HL-60 (cell line): ENCODE measurements at regions not wholly inside any gene's neighbourhood (a gene's known extent, or its start where the extent isn't known, plus 50 kb on each side); places are given as distances from the start of the nearest gene placed in this dataset.

Source experiments
- CTCF ChIP-seq: IDR thresholded peaks from one replicate; pipeline ENCODE4 v1.5.1; 2011; ENCODE audit warnings: low read length, control low read depth, inconsistent platforms; ENCODE audit not compliant: insufficient read depth
- REST ChIP-seq: IDR thresholded peaks from 2 replicates; pipeline ENCODE4 v1.6.1; 2012; ENCODE audit warnings: low read depth; ENCODE audit not compliant: insufficient replicate concordance

GRCh38 chr11:95593111-95593510 is 196.5 kb downstream of the FAM76B start:
- TF ChIP-seq CTCF = no peak
- no peak for TF ChIP-seq REST
